RWPE2 (cell line): ENCODE measurements at regions not wholly inside any gene's neighbourhood (a gene's known extent, or its start where the extent isn't known, plus 50 kb on each side); places are given as distances from the start of the nearest gene placed in this dataset.
"Not testable (repeated sequence)": the region's sequence is repeated elsewhere in the genome, so short reads cannot be mapped to it uniquely, and the experiment has no call there.

Experiments used
- ATAC-seq: fragments of 200-7000 bp; cut with Tn5 transposase; 3 replicates; pipeline ENCODE4 v1.9.1; 2021; ENCODE audit warnings: low read depth
- DNase-seq: peaks from one replicate; pipeline ENCODE4 v3.0.0-alpha.2; 2020; ENCODE audit warnings: low spot score
- H3K27ac ChIP-seq: fragments of 450-650 bp; 2 replicates; pipeline ENCODE4 v1.5.1; 2017; ENCODE audit warnings: mild to moderate bottlenecking; ENCODE audit not compliant: poor library complexity, severe bottlenecking
- H3K27me3 ChIP-seq: fragments of 250-450 bp; sonication (Bioruptor Pico); 2 replicates; pipeline ENCODE4 v1.5.1; 2021; ENCODE audit warnings: mild to moderate bottlenecking, moderate library complexity; ENCODE audit not compliant: insufficient read depth, poor library complexity, severe bottlenecking
- H3K36me3 ChIP-seq: fragments of 250-450 bp; sonication (Bioruptor Pico); 2 replicates; pipeline ENCODE4 v1.5.1; 2020; ENCODE audit warnings: low read depth, mild to moderate bottlenecking, moderate library complexity
- H3K4me1 ChIP-seq: fragments of 250-450 bp; sonication (Bioruptor Pico); 2 replicates; pipeline ENCODE4 v1.5.1; 2021; ENCODE audit warnings: mild to moderate bottlenecking, moderate library complexity; ENCODE audit not compliant: insufficient read depth, poor library complexity, severe bottlenecking
- H3K4me3 ChIP-seq: fragments of 250-450 bp; sonication (Bioruptor Pico); 2 replicates; pipeline ENCODE4 v1.5.1; 2021; ENCODE audit warnings: mild to moderate bottlenecking, moderate library complexity; ENCODE audit not compliant: severe bottlenecking
- H3K9me3 ChIP-seq: fragments of 250-450 bp; sonication (Bioruptor Pico); 2 replicates; pipeline ENCODE4 v1.5.1; 2021; ENCODE audit warnings: mild to moderate bottlenecking, moderate library complexity; ENCODE audit not compliant: severe bottlenecking
- CTCF ChIP-seq: fragments of 450-650 bp; IDR thresholded peaks from one replicate; pipeline ENCODE4 v1.5.1; 2017; ENCODE audit warnings: mild to moderate bottlenecking, moderate library complexity; ENCODE audit not compliant: poor library complexity, severe bottlenecking

GRCh38 chr12:67716817-67717216, 68.3 kb downstream of the DYRK2 start:
- DNase-seq, result no peak
- no peaks in the 10 kb centered on the region for H3K36me3 ChIP-seq

GRCh38 chr12:67719303-67719702, 70.8 kb downstream of the DYRK2 start:
- H3K4me3 ChIP-seq, DNase-seq, H3K4me1 ChIP-seq, H3K36me3 ChIP-seq, H3K9me3 ChIP-seq, H3K27ac ChIP-seq, ATAC-seq, H3K27me3 ChIP-seq: not testable (repeated sequence)

More at GRCh38 chr12:67716817-67717216, 68.3 kb downstream of the DYRK2 start:
- ATAC-seq, result peak; percentile 74
- H3K27ac ChIP-seq, result no peak overlapping the region
- H3K9me3 ChIP-seq, result no peaks in the 10 kb centered on the region
- TF ChIP-seq CTCF, result no peak
- H3K4me1 ChIP-seq, result peaks cover 10% of the 10 kb centered on the region
- H3K4me3 ChIP-seq, result no peak overlapping the region
- H3K27me3 ChIP-seq, result no peaks in the 10 kb centered on the region

DNA sequence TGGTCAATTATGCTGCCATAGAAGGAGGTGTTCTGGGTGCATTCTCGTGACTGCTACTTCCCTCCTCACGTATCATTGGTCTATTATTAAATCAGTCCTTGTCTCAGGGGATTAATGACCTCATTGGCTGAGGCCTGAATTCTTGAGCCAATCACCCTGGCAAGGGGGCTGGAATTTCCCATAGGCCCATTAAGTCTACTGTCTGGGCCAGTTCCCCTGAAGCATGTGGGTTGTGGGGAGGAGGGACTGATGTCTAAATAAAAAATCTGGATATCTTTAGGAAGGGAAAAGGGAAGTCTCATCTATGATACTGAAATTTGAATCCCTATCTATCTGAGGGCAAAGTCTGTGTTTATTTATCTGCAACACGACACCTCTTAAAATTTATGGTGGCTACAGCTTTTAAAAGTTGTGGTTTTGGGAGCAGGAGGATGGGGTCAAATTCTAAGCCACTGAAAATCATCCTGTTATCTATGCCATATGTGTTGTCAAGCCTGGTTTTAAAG, 71.9 kb downstream of the DYRK2 start:
- ATAC-seq (0 out of 3 replicates have a peak, but pooled peaks have one; percentile 21), DNase-seq (no peak)
- Histone ChIP-seq H3K27me3 (no peaks in the 10 kb centered on the region), H3K4me1 (peaks cover 3% of the 10 kb centered on the region), H3K9me3 (no peaks in the 10 kb centered on the region), H3K36me3 (no peaks in the 10 kb centered on the region), H3K27ac (no peak overlapping the region), H3K4me3 (no peak overlapping the region)
- no peak for TF ChIP-seq CTCF

GRCh38 chr12:67721248-67721647, 72.7 kb downstream of the DYRK2 start:
- H3K27ac ChIP-seq, result no peak overlapping the region
- peaks cover 3% of the 10 kb centered on the region for H3K4me1 ChIP-seq

DNA sequence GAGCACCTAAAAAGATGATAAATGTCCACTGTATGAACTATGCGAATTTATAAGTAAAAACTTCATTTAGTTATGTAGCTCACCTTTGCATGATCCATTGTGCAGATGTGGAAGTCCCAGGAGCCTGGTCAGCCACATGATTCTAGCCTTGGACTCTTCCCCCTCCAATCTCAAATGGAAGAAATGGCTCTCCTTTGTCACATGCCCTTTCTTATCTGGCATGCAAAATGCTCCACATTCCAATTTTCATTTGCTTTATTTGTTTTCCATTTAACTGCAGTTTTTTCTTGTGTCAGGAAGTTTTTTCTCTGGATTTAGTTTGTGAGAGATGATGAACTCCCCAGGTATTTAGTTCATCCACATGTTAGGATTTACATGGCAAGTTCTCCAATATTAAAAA, 73.8 kb downstream of the DYRK2 start:
- Histone ChIP-seq H3K4me3 (no peak overlapping the region), H3K27ac (no peak overlapping the region)
- no peak for ATAC-seq

More at GRCh38 chr12:67721248-67721647, 72.7 kb downstream of the DYRK2 start:
- no peak for TF ChIP-seq CTCF
- no peak for ATAC-seq
- Histone ChIP-seq H3K36me3 (no peaks in the 10 kb centered on the region), H3K27me3 (no peaks in the 10 kb centered on the region), H3K9me3 (no peaks in the 10 kb centered on the region), H3K4me3 (no peak overlapping the region)
- DNase-seq, result no peak

More for the DNA sequence above, 73.8 kb downstream of the DYRK2 start:
- Histone ChIP-seq H3K27me3 (no peaks in the 10 kb centered on the region), H3K4me1 (no peaks in the 10 kb centered on the region), H3K36me3 (no peaks in the 10 kb centered on the region), H3K9me3 (no peaks in the 10 kb centered on the region)
- no peak for TF ChIP-seq CTCF
- DNase-seq, result no peak
